Activated B cell treated with CpG ODN at 0.5 μM for 24 hours (primary cell): ENCODE measurements at regions not wholly inside any gene's neighbourhood (a gene's known extent, or its start where the extent isn't known, plus 50 kb on each side); places are given as distances from the start of the nearest gene placed in this dataset.

Experiments used
- ATAC-seq: fragments of 200-7000 bp; cut with Tn5 transposase; one replicate; pipeline ENCODE4 v1.10.0; 2021; ENCODE audit warnings: low read depth, mild to moderate bottlenecking, moderate library complexity
- CTCF ChIA-PET: fragments of 350-600 bp; sonication (Branson Sonifier 250); formaldehyde crosslinking; loops from one replicate; lab custom pipeline; 2021; ENCODE audit warnings: antibody characterized with exemption; lab: Charles Lee
- POLR2A ChIA-PET: fragments of 350-600 bp; sonication (Branson Sonifier 250); formaldehyde crosslinking; loops from one replicate; lab custom pipeline; 2021; ENCODE audit warnings: antibody characterized with exemption; lab: Charles Lee
- DNase-seq: peaks from one replicate; pipeline ENCODE4 v3.0.0; 2022
- H3K27ac Mint-ChIP-seq: one replicate; pipeline ENCODE4 v1.8.0; 2020; ENCODE audit warnings: mixed read lengths
- H3K27me3 Mint-ChIP-seq: one replicate; pipeline ENCODE4 v1.8.0; 2021; ENCODE audit warnings: mixed read lengths
- H3K36me3 Mint-ChIP-seq: one replicate; pipeline ENCODE4 v1.8.0; 2021; ENCODE audit warnings: low read depth, mixed read lengths
- H3K4me1 Mint-ChIP-seq: one replicate; pipeline ENCODE4 v1.8.0; 2021; ENCODE audit warnings: mixed read lengths
- H3K4me3 Mint-ChIP-seq: one replicate; pipeline ENCODE4 v1.8.0; 2020; ENCODE audit warnings: mild to moderate bottlenecking, mixed read lengths
- H3K9me3 Mint-ChIP-seq: one replicate; pipeline ENCODE4 v1.8.0; 2020; ENCODE audit warnings: mixed read lengths
- CTCF ChIP-seq: fragments of 200-600 bp; IDR thresholded peaks from one replicate; pipeline ENCODE4 v1.8.0; 2022; ENCODE audit warnings: antibody characterized with exemption, mild to moderate bottlenecking
- intact Hi-C: fragments of 100-400 bp; cut with micrococcal nuclease; formaldehyde crosslinking; loops from one replicate; pipeline ENCODE4 v1.15.1; 2024

- Mint-ChIP-seq H3K4me1 (peaks cover 9% of the 10 kb centered on the region), H3K4me3 (no peak overlapping the region), H3K27ac (no peak overlapping the region), H3K27me3 (no peaks in the 10 kb centered on the region), H3K9me3 (no peaks in the 10 kb centered on the region), H3K36me3 (peaks cover 5% of the 10 kb centered on the region)
- CTCF ChIA-PET = no interaction called here
- ATAC-seq = no peak
- TF ChIP-seq CTCF = no peak
- intact Hi-C loops = no loop called here
- no peak for DNase-seq
- POLR2A ChIA-PET = no interaction called here
These were observed 77.4 kb downstream of the RTP5 start for GRCh38 chr2:241947004-241947350.

- DNase-seq (no peak), ATAC-seq (no peak)
- H3K36me3 Mint-ChIP-seq = peaks cover 5% of the 10 kb centered on the region
- ChIA-PET POLR2A (no interaction called here), CTCF (no interaction called here)
- H3K27me3 Mint-ChIP-seq = no peaks in the 10 kb centered on the region
- no peak overlapping the region for H3K27ac Mint-ChIP-seq
- no peaks in the 10 kb centered on the region for H3K9me3 Mint-ChIP-seq
- intact Hi-C loops = no loop called here
- peaks cover 9% of the 10 kb centered on the region for H3K4me1 Mint-ChIP-seq
- no peak for TF ChIP-seq CTCF
- H3K4me3 Mint-ChIP-seq = no peak overlapping the region
These were observed 77.9 kb downstream of the RTP5 start for GRCh38 chr2:241947401-241947800.

- no peak overlapping the region for H3K4me3 Mint-ChIP-seq
- H3K27me3 Mint-ChIP-seq = no peaks in the 10 kb centered on the region
- no peaks in the 10 kb centered on the region for H3K9me3 Mint-ChIP-seq
- H3K4me1 Mint-ChIP-seq = peaks cover 9% of the 10 kb centered on the region
- TF ChIP-seq CTCF = no peak
- DNase-seq (no peak), ATAC-seq (no peak)
- CTCF ChIA-PET = no interaction called here
- no peak overlapping the region for H3K27ac Mint-ChIP-seq
- peaks cover 5% of the 10 kb centered on the region for H3K36me3 Mint-ChIP-seq
- POLR2A ChIA-PET = no interaction called here
- intact Hi-C loops = no loop called here
These were observed 78.3 kb downstream of the RTP5 start for GRCh38 chr2:241947876-241948275.

- no peak for ATAC-seq
- no peaks in the 10 kb centered on the region for H3K27me3 Mint-ChIP-seq
- intact Hi-C loops = no loop called here
- no peaks in the 10 kb centered on the region for H3K9me3 Mint-ChIP-seq
- ChIA-PET POLR2A (no interaction called here), CTCF (no interaction called here)
- no peak overlapping the region for H3K27ac Mint-ChIP-seq
- H3K4me3 Mint-ChIP-seq = no peak overlapping the region
- no peak for DNase-seq
- peaks cover 4% of the 10 kb centered on the region for H3K36me3 Mint-ChIP-seq
- peaks cover 9% of the 10 kb centered on the region for H3K4me1 Mint-ChIP-seq
- no peak for TF ChIP-seq CTCF
These were observed 78.9 kb downstream of the RTP5 start for GRCh38 chr2:241948299-241948897.

GRCh38 chr2:241948901-241949735 is 79.6 kb downstream of the RTP5 start:
- ATAC-seq (no peak), DNase-seq (no peak)
- H3K4me1 Mint-ChIP-seq = peaks cover 9% of the 10 kb centered on the region
- no peak overlapping the region for H3K27ac Mint-ChIP-seq
- no peaks in the 10 kb centered on the region for H3K27me3 Mint-ChIP-seq
- intact Hi-C loops = no loop called here
- TF ChIP-seq CTCF = no peak
- H3K9me3 Mint-ChIP-seq = no peaks in the 10 kb centered on the region
- ChIA-PET POLR2A (no interaction called here), CTCF (no interaction called here)
- H3K36me3 Mint-ChIP-seq = peaks cover 4% of the 10 kb centered on the region
- H3K4me3 Mint-ChIP-seq = no peak overlapping the region
